H1 (cell line): ENCODE measurements at regions not wholly inside any gene's neighbourhood (a gene's known extent, or its start where the extent isn't known, plus 50 kb on each side); places are given as distances from the start of the nearest gene placed in this dataset.

Experiments used
- JUN ChIP-seq: IDR thresholded peaks from 2 replicates; pipeline ENCODE4 v1.6.1; 2011; ENCODE audit warnings: low read depth, mild to moderate bottlenecking, improper control_type of control experiment, low read length
- SP1 ChIP-seq: IDR thresholded peaks from 2 replicates; pipeline ENCODE4 v1.6.1; 2011; ENCODE audit warnings: low read depth, low read length
- TF ChIP-seq, protein P1 (sequence below): fragments of 300-600 bp; sonication (generic); IDR thresholded peaks from 2 replicates; pipeline ENCODE4 v1.7.1; 2012; ENCODE audit warnings: low read length, moderate library complexity, mild to moderate bottlenecking, inconsistent platforms; ENCODE audit not compliant: insufficient replicate concordance

GRCh38 chr1:187203257-187203656 is 374.5 kb downstream of the PLA2G4A start (continued):
- TF ChIP-seq, protein P1, sequence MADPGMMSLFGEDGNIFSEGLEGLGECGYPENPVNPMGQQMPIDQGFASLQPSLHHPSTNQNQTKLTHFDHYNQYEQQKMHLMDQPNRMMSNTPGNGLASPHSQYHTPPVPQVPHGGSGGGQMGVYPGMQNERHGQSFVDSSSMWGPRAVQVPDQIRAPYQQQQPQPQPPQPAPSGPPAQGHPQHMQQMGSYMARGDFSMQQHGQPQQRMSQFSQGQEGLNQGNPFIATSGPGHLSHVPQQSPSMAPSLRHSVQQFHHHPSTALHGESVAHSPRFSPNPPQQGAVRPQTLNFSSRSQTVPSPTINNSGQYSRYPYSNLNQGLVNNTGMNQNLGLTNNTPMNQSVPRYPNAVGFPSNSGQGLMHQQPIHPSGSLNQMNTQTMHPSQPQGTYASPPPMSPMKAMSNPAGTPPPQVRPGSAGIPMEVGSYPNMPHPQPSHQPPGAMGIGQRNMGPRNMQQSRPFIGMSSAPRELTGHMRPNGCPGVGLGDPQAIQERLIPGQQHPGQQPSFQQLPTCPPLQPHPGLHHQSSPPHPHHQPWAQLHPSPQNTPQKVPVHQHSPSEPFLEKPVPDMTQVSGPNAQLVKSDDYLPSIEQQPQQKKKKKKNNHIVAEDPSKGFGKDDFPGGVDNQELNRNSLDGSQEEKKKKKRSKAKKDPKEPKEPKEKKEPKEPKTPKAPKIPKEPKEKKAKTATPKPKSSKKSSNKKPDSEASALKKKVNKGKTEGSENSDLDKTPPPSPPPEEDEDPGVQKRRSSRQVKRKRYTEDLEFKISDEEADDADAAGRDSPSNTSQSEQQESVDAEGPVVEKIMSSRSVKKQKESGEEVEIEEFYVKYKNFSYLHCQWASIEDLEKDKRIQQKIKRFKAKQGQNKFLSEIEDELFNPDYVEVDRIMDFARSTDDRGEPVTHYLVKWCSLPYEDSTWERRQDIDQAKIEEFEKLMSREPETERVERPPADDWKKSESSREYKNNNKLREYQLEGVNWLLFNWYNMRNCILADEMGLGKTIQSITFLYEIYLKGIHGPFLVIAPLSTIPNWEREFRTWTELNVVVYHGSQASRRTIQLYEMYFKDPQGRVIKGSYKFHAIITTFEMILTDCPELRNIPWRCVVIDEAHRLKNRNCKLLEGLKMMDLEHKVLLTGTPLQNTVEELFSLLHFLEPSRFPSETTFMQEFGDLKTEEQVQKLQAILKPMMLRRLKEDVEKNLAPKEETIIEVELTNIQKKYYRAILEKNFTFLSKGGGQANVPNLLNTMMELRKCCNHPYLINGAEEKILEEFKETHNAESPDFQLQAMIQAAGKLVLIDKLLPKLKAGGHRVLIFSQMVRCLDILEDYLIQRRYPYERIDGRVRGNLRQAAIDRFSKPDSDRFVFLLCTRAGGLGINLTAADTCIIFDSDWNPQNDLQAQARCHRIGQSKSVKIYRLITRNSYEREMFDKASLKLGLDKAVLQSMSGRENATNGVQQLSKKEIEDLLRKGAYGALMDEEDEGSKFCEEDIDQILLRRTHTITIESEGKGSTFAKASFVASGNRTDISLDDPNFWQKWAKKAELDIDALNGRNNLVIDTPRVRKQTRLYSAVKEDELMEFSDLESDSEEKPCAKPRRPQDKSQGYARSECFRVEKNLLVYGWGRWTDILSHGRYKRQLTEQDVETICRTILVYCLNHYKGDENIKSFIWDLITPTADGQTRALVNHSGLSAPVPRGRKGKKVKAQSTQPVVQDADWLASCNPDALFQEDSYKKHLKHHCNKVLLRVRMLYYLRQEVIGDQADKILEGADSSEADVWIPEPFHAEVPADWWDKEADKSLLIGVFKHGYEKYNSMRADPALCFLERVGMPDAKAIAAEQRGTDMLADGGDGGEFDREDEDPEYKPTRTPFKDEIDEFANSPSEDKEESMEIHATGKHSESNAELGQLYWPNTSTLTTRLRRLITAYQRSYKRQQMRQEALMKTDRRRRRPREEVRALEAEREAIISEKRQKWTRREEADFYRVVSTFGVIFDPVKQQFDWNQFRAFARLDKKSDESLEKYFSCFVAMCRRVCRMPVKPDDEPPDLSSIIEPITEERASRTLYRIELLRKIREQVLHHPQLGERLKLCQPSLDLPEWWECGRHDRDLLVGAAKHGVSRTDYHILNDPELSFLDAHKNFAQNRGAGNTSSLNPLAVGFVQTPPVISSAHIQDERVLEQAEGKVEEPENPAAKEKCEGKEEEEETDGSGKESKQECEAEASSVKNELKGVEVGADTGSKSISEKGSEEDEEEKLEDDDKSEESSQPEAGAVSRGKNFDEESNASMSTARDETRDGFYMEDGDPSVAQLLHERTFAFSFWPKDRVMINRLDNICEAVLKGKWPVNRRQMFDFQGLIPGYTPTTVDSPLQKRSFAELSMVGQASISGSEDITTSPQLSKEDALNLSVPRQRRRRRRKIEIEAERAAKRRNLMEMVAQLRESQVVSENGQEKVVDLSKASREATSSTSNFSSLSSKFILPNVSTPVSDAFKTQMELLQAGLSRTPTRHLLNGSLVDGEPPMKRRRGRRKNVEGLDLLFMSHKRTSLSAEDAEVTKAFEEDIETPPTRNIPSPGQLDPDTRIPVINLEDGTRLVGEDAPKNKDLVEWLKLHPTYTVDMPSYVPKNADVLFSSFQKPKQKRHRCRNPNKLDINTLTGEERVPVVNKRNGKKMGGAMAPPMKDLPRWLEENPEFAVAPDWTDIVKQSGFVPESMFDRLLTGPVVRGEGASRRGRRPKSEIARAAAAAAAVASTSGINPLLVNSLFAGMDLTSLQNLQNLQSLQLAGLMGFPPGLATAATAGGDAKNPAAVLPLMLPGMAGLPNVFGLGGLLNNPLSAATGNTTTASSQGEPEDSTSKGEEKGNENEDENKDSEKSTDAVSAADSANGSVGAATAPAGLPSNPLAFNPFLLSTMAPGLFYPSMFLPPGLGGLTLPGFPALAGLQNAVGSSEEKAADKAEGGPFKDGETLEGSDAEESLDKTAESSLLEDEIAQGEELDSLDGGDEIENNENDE: no peak
- no peak for TF ChIP-seq JUN
- no peak for TF ChIP-seq SP1
